Prostate gland (tissue), 2 donors: ENCODE measurements at regions not wholly inside any gene's neighbourhood (a gene's known extent, or its start where the extent isn't known, plus 50 kb on each side); places are given as distances from the start of the nearest gene placed in this dataset.

Experiments
- CTCF ChIP-seq, 4 experiments: fragments of 200-600 bp in 2 of 4; fragments of 450-650 bp in 2 of 4; sonication (generic) in 2 of 4; IDR thresholded peaks; 1 replicate in 3 of 4; 2 replicates in 1 of 4; pipeline ENCODE4 v1.5.1; 2016 to 2019; ENCODE audit warnings: antibody characterized with exemption in 4 of 4, mild to moderate bottlenecking in 2 of 4, moderate library complexity in 2 of 4
- POLR2A ChIP-seq: fragments of 450-650 bp; IDR thresholded peaks from one replicate; pipeline ENCODE4 v1.6.1; 2016; ENCODE audit warnings: antibody characterized with exemption, mild to moderate bottlenecking

- TF ChIP-seq CTCF (IDR thresholded peaks at IDR 0.05) (no peak), POLR2A (no peak)
These were observed 85.3 kb upstream of the HIVEP1 start for GRCh38 chr6:11926594-11927407.
